NCI-H2196 treated with DMSO at 0.1 percent for 48 hours (cell line): ENCODE measurements at regions not wholly inside any gene's neighbourhood (a gene's known extent, or its start where the extent isn't known, plus 50 kb on each side); places are given as distances from the start of the nearest gene placed in this dataset.

Experiments
- DNase-seq: peaks from one replicate; lab custom pipeline; 2025; ENCODE audit not compliant: unreplicated experiment; lab: John Stamatoyannopoulos, UW

DNA sequence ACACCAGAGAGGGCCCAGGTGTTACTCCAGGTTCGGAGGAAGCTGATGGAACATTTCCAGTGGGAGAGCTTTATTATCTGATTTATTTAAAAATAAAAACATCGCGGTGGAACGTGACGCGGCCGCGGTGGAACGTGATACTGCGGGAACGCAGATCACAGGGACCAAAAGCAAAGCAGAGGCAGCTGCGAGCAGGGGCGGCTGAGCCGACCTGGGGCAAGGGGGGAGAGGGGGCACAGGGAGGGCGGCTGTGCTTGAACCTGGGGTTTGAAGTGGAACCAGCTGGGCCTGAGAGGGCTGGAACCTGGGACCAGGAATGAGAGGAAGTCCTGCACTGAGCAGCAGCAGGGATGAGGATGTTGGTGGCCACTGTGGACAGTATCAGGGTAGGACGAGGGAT lies 583.5 kb upstream of the SALL3 start:
- DNase-seq: no peak

DNA sequence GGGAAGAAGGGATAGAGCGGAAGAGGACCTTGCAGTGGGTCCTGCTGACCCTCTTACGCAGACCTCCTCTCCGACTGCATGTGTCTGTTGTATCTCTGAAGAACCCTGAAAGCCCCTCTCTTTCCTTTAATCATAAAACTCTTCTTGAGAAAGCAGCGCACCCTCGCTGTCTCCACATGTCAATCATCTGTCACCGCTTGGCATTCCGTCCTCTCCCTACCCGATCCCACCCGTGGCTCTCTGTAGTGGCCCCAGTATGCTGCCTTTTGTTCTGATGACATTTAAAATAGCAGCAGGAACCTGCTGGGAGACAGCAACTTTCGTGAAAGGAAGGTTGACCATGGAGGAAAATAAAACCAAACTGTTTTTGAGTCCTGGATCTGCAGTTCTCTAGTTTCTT lies 582.9 kb upstream of the SALL3 start:
- no peak for DNase-seq

DNA sequence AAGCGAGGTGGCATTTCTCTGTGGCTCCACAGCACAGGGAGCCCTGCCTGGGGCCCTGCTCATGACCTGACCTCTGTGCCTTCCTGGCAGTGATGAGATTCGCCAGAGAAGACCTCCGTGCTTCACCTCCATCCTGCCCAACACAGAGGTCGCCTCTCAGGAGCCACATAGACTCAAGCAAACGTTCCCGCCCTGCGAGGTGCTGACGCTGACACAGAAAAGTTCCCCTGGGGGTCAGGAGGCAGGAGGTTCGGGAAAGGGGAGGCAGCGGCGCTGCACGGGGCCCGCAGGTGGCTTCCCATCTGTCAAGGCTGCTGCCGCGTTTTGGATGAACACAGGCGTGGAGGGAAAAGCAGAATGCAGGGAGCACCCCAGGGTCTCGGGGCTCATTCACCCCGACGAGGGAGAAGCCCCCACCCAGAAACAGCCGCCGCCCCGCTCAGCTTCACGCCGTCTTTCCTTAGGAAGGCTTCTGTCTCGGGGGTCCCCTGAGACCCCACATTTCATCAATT lies 579.6 kb upstream of the SALL3 start:
- no peak for DNase-seq

DNA sequence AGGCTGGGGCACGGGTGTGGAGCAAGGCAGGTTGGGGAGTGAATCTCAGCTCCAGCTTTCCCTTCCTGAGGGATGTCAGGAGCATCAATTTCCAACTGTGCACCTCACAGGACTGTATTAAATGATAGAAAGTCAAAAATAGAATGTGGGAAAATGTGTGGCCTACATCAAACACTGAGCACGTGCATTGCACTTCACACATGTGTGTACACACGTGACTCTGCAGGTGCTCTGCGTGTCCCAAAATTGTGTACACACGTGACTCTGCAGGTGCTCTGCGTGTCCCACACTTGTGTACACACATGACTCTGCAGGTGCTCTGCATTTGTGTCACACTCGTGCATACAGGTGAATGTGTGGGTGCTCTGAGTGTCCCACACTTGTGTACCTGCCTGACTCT lies 577.2 kb upstream of the SALL3 start:
- no peak for DNase-seq

DNA sequence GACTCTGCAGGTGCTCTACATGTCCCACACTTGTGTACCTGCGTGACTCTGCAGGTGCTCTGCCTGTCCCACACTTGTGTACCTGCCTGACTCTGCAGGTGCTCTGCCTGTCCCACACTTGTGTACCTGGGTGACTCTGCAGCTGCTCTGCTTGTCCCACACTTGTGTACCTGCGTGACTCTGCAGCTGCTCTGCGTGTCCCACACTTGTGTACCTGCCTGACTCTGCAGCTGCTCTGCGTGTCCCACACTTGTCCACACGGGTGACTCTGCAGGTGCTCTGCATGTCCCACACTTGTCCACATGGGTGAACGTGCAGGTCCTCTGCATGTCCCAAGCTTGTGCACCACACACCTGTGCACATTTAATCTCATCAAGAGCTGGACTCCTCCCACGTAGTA lies 576.7 kb upstream of the SALL3 start:
- no peak for DNase-seq

GRCh38 chr18:78403371-78403770 lies 576.2 kb upstream of the SALL3 start:
- DNase-seq: no peak

DNA sequence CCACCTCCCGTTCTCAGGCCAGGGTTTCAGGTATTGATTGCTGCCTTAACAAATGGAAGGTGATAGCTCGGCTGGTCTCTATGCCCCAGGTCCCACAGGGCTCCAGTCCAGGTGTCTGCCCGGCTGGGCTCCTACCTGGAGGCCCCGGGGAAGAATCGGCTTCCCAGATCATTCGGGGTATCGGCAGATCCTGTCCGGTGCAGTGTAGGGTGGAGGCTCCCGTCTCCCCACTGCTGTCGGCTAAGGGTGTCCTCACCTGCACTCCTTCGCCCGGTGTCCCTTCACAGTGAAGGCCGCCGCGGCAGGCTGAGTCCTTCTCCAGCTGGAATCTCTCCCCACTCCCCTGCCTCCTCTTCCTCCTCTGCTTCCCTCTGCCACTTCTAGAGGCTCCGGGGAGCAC lies 573.9 kb upstream of the SALL3 start:
- no peak for DNase-seq

GRCh38 chr18:78406743-78407465 lies 572.7 kb upstream of the SALL3 start:
- DNase-seq: peak; percentile 58

DNA sequence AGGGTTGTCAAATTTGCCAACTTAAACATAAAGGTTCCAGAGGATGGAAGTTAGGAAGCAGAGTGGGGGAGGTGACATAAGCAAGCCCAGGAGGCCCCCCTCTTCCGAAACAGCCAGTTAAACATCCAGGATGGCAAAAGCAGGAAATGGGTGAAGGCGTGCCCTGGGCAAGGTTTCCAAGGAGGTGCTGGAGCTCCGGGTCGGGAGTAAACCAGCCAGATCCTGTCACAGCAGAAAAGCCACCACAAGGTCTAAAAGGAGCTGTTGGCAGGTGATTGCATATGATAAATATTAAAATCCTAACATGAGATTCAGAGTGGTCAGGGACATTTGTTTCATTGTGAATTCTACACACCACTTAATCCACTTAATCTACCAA lies 572.2 kb upstream of the SALL3 start:
- DNase-seq: peak; percentile 58

DNA sequence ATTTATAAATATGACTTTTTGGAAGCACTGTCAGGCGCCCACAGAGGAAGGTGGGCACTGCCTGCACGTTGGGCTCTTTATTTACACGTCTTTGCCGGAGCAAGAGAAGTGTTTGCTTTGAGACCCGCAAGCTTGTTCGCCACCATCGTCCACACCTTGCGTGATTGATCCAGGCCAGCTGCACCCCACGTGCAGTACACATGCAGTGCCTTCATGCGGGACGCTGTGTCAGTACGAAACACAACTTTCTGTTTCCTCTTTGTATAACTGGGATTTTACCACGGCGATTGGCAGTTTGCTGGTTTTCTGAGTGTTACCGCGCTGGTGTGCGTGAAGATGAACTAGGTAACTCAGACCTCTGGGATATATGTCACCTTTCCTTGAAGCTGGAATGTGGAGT lies 571.0 kb upstream of the SALL3 start:
- DNase-seq: no peak

DNA sequence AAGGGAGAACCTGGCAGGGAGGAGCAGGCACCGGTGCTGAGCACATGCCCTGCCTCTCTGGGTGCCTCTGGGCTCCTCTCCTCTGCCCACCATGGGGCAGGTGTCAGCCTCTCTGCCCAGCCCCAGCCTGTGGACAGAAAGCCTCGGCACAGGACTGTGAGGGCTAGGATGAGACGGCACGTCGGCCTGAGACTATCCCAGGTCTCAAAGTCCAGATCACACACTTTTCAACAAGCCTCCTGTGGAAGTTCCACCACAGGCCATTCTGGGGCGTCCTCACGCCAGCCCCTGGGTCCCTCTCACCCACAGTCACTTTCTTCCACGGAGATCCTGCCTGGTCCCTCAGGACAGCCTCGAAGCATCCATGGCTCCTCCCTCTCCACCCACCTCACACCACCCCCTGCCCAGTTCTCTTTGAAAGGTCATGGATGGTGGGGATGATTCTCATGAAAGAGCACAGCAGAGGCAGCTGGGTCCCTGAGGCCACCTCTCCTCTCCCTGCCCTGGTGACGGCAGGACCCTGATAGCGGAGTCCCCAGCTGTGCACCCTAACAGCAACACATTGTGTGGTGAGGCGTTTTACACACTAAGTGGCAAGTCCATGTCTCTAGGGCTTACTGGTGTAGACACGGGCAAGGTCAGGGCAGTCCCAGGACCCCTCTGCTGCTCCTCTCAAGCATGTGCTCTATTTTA lies 569.4 kb upstream of the SALL3 start:
- no peak for DNase-seq

GRCh38 chr18:78411539-78411938 lies 568.1 kb upstream of the SALL3 start:
- DNase-seq: no peak

- DNase-seq: no peak
These were observed 565.3 kb upstream of the SALL3 start for GRCh38 chr18:78414302-78414701.

DNA sequence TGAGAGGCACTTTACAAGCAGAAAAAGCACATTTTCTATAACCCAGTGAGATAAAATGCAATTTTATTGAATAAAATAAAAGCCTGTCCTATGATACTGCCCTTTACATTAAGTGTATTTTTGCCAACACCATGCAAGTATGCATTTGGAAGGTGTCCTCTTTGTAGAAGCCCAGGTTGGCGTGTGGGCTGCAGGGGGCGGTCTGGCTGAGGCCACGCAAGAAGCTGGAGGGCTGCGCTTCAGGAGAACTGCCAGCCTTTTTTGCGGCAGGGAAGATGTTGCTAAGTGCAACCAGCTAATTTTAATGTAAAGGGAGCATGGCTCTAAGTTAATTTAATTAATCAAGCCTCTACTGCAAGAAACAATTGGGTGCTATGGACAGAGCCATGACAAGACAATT lies 562.8 kb upstream of the SALL3 start:
- no peak for DNase-seq

GRCh38 chr18:78418379-78418778 lies 561.2 kb upstream of the SALL3 start:
- no peak for DNase-seq

- DNase-seq: no peak
These were observed 560.4 kb upstream of the SALL3 start for GRCh38 chr18:78419171-78419570.

GRCh38 chr18:78420116-78420515 lies 559.5 kb upstream of the SALL3 start:
- DNase-seq: no peak

DNA sequence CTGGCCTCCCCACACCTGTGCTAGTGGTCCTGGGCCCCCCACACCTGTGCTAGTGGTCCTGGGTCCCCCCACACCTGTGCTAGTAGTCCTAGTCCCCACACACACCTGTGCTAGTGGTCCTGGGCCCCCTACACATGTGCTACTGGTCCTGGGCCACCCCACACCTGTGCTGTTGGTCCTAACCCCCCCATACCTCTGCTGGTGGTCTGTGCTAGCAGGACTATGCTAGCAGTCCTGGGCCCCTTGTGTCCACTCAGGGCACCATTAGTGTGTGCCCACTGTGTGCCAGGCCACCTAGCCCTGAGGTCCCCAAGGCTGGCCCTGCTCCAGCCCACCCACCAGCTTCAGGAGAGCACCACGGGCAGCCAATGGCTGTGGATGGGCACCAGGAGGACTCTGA lies 558.2 kb upstream of the SALL3 start:
- no peak for DNase-seq

- DNase-seq: no peak
These were observed 557.3 kb upstream of the SALL3 start for GRCh38 chr18:78422336-78422735.

DNA sequence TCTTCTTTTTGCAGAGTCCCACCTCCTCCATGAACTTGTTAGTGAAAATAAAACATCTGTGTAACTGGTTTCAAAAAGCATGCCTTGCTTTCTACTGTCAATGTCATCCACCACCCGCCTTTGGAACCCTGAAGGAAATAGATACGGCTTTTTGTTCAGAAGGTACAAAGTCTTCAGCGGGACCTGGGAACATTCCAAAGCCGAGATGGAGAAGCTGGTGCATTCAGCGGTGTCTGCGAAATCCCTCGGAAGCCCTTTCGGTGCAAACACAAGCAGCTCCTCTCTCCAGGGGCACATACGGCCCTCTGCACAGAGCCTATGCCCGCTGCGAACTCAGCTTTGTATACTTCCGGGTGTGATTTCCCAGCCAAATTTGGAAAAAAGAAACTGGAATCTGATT lies 555.8 kb upstream of the SALL3 start:
- DNase-seq: no peak

DNA sequence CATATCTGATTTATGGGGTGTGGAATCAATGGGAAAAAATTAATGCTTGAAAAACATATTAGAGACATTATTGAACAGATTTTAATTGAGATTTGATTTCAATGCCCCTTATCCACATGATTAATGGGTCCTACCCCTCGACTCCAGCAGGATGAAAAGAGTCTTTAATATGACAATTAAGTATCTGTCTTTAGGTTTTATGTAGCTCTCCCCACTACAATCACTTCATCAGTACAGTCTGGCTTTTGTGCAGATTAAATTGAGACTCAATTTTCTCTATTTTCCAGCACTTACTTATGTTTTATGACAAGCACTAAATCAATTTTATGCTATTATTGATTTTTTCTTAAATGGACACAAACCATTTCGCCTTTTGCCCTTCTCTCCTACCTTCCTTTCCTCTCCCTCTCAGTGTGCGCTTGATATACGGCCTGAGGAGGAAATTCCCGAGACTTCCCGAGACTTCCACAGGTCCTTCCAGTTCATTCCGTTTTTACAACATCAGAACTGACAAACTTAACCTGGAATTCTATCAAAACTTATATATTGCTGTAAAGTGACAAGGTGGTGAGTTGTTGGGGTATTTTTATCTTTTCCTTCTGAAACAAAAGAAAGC lies 555.1 kb upstream of the SALL3 start:
- DNase-seq: no peak

GRCh38 chr18:78425019-78425412 lies 554.6 kb upstream of the SALL3 start:
- no peak for DNase-seq
